WERI-Rb-1 (cell line): ENCODE measurements at regions not wholly inside any gene's neighbourhood (a gene's known extent, or its start where the extent isn't known, plus 50 kb on each side); places are given as distances from the start of the nearest gene placed in this dataset.

Source experiments
- DNase-seq: peaks from one replicate; pipeline ENCODE4 v3.0.0-alpha.2; 2020
- H3K27ac ChIP-seq: fragments of 250-450 bp; sonication (Bioruptor Pico); 2 replicates; pipeline ENCODE4 v1.5.1; 2020; ENCODE audit warnings: mild to moderate bottlenecking, moderate library complexity
- H3K27me3 ChIP-seq: fragments of 250-450 bp; sonication (Bioruptor Pico); 2 replicates; pipeline ENCODE4 v1.5.1; 2021; ENCODE audit warnings: mild to moderate bottlenecking, low read depth, moderate library complexity; ENCODE audit not compliant: insufficient read depth, severe bottlenecking
- H3K36me3 ChIP-seq: fragments of 250-450 bp; sonication (Bioruptor Pico); 2 replicates; pipeline ENCODE4 v1.5.1; 2020; ENCODE audit warnings: mild to moderate bottlenecking, moderate library complexity
- H3K4me3 ChIP-seq: 2 replicates; pipeline ENCODE4 v1.5.1; 2011; ENCODE audit warnings: low read depth, mild to moderate bottlenecking, control low read depth, low read length
- H3K9me3 ChIP-seq: fragments of 250-450 bp; sonication (Bioruptor Pico); 2 replicates; pipeline ENCODE4 v1.5.1; 2021; ENCODE audit warnings: mild to moderate bottlenecking, moderate library complexity; ENCODE audit not compliant: severe bottlenecking
- TF ChIP-seq, protein P1 (sequence below): IDR thresholded peaks from 2 replicates; pipeline ENCODE4 v1.5.1; 2011; ENCODE audit warnings: low read depth, mild to moderate bottlenecking, control low read depth, inconsistent platforms, low read length

DNA sequence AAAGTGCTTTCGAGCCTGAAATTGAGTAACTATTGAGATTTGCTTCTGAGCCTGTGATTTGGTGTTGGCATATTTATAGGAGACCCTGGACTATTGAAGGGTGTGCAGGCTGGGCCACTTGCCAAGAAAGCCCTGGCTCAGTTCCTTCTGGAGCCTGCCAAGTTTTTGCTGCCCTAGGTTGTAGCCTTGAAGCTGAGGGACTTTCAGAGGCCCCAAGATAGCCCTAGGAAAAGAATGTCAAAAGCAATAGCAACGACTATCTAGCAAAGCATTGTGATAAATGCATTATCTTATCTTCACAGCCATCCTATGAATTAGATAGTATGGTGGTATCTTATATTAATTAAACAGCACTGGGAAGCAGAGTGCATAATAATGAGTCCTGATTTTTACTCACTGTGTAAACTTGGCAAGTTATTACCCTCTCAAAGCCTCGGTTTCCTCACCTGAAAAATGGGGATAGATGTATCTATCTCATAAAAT lies 473.7 kb upstream of the PODXL start:
- H3K4me3 ChIP-seq = no peak overlapping the region
- TF ChIP-seq, protein P1, sequence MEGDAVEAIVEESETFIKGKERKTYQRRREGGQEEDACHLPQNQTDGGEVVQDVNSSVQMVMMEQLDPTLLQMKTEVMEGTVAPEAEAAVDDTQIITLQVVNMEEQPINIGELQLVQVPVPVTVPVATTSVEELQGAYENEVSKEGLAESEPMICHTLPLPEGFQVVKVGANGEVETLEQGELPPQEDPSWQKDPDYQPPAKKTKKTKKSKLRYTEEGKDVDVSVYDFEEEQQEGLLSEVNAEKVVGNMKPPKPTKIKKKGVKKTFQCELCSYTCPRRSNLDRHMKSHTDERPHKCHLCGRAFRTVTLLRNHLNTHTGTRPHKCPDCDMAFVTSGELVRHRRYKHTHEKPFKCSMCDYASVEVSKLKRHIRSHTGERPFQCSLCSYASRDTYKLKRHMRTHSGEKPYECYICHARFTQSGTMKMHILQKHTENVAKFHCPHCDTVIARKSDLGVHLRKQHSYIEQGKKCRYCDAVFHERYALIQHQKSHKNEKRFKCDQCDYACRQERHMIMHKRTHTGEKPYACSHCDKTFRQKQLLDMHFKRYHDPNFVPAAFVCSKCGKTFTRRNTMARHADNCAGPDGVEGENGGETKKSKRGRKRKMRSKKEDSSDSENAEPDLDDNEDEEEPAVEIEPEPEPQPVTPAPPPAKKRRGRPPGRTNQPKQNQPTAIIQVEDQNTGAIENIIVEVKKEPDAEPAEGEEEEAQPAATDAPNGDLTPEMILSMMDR = no peak
- no peaks in the 10 kb centered on the region for H3K9me3 ChIP-seq
- no peaks in the 10 kb centered on the region for H3K36me3 ChIP-seq
- no peak overlapping the region for H3K27ac ChIP-seq
- H3K27me3 ChIP-seq = no peaks in the 10 kb centered on the region
- no peak for DNase-seq

DNA sequence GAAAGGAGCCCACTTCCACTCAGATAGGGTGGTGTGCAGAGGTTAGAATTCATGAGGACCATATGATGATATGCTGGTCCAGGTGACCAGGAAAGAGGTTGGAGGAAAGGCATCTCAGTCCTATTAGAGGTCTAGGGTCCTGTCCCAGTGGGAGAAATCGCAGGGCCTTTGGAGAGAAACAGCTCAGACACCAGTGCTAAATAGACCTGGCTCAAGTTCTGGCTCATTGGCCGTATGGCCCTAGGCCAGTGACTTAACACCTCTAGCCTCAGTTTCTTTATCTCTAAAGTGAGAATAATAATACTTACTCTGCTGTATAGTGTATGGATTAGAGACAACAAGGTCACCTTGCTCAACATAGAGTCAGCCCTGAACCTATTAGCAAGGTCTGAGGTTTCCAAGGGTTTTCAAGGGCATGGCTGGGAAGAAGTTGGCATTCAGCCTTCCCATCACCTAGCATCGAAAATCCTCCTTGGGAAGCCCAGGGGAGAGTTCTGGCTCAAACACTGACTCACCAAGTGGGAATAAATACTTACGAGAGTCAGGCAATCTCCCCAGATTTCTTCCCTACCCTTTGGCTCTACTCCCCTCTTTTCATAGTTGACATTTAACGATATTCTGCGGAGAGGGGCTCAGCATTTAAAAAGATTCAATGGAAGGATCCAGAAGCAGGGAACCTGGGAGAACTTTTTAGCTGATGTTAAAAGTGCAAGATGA lies 473.1 kb upstream of the PODXL start:
- no peak overlapping the region for H3K4me3 ChIP-seq
- no peaks in the 10 kb centered on the region for H3K36me3 ChIP-seq
- TF ChIP-seq, protein P1 = no peak
- DNase-seq = no peak
- no peak overlapping the region for H3K27ac ChIP-seq
- no peaks in the 10 kb centered on the region for H3K9me3 ChIP-seq
- no peaks in the 10 kb centered on the region for H3K27me3 ChIP-seq

DNA sequence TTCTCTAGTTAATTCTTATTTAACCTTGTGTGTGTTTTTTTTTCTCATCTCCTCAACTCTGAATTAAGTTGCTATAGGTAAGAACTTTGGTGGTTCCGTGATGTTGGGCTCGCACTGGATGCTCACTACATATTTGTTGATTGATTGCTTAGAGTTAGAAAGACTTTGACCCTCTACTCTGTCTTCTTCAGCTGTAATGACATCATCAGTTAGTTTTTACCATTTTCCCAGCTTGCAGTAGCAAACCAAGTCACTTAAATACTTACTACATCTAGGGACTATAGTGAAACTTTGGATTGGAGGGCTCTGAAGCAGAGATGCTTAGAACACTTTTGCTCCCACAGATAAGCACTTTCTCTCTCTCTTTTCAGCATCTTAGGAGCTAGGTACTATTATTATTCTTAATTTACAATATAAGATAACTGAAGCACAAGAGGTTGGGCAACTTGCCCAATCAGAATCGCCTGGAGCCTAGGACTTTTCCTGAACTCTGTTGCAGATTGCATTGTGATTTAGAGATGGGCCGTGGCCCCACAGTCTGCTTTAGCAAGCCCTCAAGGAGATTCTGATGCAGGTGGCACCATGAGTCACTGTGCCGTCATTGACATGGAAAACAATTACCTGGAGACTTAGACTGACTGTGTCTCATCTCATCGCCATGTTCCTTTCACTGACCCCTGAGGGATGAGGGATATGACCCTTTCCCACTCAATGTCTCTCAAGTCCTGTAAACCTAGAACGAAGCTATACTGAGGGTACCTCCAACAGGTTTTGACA lies 471.9 kb upstream of the PODXL start:
- DNase-seq = no peak
- H3K27ac ChIP-seq = no peak overlapping the region
- no peaks in the 10 kb centered on the region for H3K27me3 ChIP-seq
- TF ChIP-seq, protein P1 = no peak
- H3K36me3 ChIP-seq = no peaks in the 10 kb centered on the region
- H3K4me3 ChIP-seq = no peak overlapping the region
- no peaks in the 10 kb centered on the region for H3K9me3 ChIP-seq

DNA sequence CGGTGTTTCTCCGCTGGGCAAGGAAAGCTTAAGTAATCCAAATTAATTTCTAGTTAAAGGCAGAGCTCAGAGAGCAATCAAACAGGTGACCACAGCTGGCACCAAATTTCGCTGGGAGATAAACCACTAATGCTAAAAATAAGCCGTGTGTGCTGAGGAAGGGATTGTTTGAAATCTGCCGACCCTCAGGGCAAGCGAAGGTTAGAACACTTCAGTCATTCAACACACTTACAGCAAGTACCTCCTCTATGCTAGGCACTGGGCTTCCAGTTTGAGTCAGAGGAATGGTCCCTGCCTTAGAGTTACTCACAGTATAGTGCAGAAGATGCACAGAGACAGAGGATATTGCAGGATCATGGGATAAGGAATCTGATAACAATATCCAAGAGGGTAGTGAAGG lies 467.9 kb upstream of the PODXL start:
- H3K9me3 ChIP-seq = no peaks in the 10 kb centered on the region
- no peaks in the 10 kb centered on the region for H3K36me3 ChIP-seq
- TF ChIP-seq, protein P1 = no peak
- no peak overlapping the region for H3K27ac ChIP-seq
- peak; percentile 20 for DNase-seq
- H3K27me3 ChIP-seq = no peaks in the 10 kb centered on the region
- no peak overlapping the region for H3K4me3 ChIP-seq

DNA sequence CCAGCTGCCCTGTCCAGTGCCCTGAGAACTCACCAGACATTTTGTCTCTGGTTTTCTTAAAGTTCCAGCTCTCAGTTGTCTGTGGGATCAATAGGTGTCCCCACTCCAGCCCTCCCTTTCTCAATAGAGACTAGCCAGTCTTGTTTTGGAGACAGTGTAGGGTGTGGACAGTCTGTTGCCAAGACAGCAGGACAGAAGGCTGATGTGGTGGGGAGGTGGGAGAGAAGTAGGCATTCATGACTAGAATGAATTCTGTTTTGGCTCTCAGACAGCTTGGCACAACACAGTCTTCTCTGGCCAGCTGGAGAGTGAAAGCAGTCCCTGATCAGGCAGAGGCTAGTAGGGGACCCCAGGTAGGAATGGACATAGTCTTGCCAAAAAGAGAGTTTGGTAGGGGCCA lies 467.0 kb upstream of the PODXL start:
- TF ChIP-seq, protein P1 = no peak
- no peak for DNase-seq

More for the DNA sequence above, 467.0 kb upstream of the PODXL start:
- H3K4me3 ChIP-seq = no peak overlapping the region
- no peaks in the 10 kb centered on the region for H3K9me3 ChIP-seq
- H3K36me3 ChIP-seq = no peaks in the 10 kb centered on the region
- no peak overlapping the region for H3K27ac ChIP-seq
- H3K27me3 ChIP-seq = no peaks in the 10 kb centered on the region
